GM19463 (cell line): ENCODE measurements at regions not wholly inside any gene's neighbourhood (a gene's known extent, or its start where the extent isn't known, plus 50 kb on each side); places are given as distances from the start of the nearest gene placed in this dataset.

Experiments
- ATAC-seq: cut with Tn5 transposase; IDR thresholded peaks from one replicate; pipeline ENCODE4 v1.9.1; 2021; ENCODE audit warnings: mild to moderate bottlenecking, moderate library complexity; ENCODE audit not compliant: unreplicated experiment

- no peak for ATAC-seq
These were observed 398.0 kb upstream of the MEIS1 start for GRCh38 chr2:66036948-66037347.

DNA sequence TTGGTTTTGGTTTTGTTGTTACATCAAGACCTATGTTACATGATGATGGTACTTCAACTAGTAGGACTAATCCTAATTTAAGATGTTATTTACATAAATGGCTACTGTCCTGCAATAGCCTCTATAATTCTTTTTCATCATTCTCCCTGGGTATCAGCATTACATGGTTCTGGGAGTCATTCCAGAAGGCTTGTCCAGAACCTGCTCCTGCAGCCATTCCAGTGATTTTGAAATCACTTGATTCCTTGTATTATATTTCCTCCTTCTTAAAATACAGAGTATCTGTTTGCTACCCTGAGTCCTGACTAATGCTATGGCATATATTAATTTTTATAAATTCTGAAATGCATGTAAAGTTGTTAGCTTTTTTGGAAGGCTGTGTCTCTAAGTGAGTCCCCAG, 400.5 kb upstream of the MEIS1 start:
- ATAC-seq: no peak

DNA sequence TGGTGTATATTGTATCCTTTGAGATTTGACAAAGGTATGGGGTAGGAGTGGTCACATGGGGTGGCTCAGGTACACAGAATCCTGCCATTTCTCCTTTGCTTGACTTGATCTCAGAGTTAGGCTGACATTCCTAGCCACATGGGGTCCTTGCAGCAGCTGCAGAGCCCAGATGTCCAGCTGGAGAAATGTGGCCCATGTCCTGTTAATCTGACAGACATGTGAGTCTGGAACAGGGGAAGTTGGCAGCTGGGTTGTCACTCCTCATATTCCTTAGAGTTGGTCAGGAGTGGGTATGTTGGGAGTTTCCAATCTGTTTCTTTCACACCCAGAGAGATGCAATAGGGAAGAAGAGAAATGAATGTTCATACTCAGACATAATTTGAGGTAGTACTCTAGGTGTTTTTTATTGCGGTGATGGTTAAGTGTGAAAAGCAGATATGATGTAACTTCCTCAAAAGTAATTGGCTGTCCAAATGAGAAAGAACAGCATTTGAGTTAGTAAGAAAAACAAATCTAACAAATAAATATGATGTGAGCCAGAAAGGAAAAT, 402.6 kb upstream of the MEIS1 start:
- no peak for ATAC-seq

DNA sequence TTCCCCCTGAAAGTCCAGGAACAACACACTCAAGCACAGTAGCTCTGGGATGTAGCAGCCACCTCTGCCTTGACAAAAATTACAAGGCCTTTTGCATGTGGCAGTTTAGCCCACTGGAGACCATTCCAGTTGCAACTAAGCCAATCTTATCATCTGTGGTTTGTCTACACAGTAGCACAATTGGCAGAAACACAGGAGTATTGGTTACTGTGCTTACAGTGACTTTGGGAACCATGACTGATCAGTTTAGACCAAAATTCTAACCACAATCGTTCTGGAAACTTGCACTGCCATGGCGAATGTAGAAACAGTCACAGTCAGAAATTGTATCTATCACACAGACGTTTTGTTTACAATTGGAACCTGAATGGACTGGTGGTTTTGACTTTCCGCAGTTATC, 403.7 kb upstream of the MEIS1 start:
- ATAC-seq: no peak

DNA sequence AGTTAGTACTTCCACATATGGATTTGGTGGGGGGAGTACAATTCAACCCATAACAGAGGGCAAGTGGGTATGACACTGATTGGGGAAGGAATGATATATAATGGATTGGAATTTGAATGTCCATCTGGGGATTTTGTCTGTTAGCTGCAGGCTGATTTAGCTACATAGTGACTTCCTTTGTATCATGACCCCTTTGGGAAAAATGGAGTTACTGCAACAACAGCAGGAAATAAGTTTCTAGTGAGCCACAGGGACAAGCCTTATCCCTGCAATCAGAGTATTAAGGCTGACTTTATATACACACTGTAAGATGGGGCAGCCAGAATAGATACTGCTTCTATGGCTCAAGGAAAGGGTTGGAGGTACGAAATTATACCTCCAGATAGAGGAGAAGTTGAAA, 404.4 kb upstream of the MEIS1 start:
- no peak for ATAC-seq

DNA sequence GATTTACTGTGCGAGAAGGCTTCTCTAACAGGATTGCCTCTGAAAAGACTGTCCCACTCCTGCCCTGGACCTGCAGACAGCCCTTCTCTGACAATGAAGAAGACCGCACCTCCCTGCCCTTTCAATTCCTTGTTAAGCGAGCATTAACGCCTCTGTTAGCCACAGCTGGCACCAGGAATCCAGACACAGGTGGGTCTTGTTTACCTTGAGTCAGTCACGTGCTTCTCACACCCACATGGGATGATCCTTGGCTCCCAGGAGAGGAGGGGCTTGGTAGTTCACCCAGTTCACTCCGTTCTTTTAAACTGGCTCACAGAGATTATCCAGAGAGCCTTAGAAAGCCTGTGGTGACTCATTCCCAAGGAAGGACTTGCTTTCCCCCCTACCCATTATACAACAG, 410.5 kb upstream of the MEIS1 start:
- no peak for ATAC-seq

GRCh38 chr2:66021296-66021695, 413.6 kb upstream of the MEIS1 start:
- ATAC-seq: no peak

GRCh38 chr2:66017763-66018162, 417.2 kb upstream of the MEIS1 start:
- ATAC-seq: no peak

- ATAC-seq: no peak
These were observed 420.5 kb upstream of the MEIS1 start for GRCh38 chr2:66014450-66014849.

DNA sequence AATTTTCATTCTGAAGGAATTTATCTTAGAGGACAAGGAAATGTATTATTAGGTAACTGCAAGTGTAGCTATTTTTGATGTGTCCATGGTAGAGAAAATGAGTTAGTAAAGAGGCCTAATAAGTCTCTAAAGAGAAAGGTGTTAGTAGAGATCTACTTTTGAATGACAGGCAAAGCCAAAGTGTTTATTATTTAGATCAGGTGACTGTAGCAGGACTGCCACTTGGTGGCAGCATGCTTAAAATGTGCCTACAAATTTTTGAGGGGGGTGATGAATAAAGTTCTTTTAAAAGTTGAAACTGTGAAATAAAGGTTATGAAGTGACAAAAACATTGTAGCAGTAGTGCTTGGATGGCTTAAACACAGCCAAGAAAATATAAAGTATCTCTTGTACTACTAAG, 421.5 kb upstream of the MEIS1 start:
- no peak for ATAC-seq

GRCh38 chr2:66003931-66004330, 431.0 kb upstream of the MEIS1 start:
- no peak for ATAC-seq

DNA sequence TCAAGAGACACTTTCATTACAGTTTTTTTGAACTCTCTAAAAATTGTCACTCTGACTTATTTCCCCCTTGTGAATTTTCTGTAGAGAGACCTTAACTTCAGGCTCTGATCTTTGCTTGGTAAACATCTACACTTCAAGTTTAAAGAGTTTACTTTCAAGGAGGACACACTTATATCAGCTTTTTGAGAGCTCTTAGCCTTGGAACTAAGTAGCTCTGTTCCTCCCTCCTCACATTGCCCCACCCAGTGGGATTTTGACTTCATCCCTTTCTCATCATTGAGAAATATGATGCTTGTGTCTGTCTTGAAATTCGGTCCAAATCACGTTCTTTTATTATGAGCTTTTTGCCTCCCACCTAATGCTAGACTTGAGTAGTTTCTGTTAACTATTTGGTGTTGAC, 433.4 kb upstream of the MEIS1 start:
- ATAC-seq: no peak

GRCh38 chr2:66000901-66001300, 434.0 kb upstream of the MEIS1 start:
- no peak for ATAC-seq

GRCh38 chr2:65999796-66000195, 435.1 kb upstream of the MEIS1 start:
- no peak for ATAC-seq

DNA sequence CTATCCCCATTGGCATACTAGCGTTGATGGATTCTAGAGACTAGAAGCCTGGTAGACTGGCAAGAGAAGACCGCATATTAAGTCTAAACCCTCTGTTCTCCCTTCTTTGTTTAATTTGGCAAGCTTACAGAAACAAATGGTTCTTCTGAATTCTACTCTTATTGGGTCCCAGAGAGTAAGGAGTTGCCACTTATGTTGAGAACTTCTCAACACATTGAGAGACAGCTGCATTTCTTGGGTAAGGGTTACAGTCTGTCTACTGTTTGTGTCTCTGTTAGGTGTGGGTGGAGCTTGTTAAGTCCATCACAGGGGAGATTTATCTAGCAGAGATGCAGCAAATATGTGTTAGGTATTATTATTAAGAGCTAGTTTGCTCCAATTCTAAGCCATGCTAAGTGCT, 435.8 kb upstream of the MEIS1 start:
- no peak for ATAC-seq

DNA sequence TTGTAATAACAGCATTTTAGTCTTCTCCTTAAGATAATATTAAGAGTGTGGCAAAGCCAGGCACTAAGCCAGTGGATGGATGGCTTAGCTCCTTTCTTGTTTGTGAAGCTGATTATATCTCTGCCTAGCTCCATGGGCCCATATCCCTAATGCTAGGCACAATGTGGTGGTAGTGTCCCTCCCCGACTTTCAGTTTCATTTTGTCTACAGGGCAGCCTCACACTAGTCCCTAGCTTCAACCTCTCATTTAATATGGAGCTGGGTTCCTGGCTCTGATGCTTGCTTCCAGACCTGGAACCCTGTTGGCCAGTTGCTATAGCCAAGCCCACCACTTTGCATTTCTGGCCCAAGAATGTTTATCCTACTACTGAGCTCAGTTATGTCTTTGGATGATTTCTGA, 437.0 kb upstream of the MEIS1 start:
- ATAC-seq: no peak

GRCh38 chr2:65992198-65992554, 442.7 kb upstream of the MEIS1 start:
- ATAC-seq: no peak

GRCh38 chr2:65991381-65992197, 443.3 kb upstream of the MEIS1 start:
- ATAC-seq: no peak

- ATAC-seq: no peak
These were observed 448.9 kb upstream of the MEIS1 start for GRCh38 chr2:65985986-65986385.

DNA sequence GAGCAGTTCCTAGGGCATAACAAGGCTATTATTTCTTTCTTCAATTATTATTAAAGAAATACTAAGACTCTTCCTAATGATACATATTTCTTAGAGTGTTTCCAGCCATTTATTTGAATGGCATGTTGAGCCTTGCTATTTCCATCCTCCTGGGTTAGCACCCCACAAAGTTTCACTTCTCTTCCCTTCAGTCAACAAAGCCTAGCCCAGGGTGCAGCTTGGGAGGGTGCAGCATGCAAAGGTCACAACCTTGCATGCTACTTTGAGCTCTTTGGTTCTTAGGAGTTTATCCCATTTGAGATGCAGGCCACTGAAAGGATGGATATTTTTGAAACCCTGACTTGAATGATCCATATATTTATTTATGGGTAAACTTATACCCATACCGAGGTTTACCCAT, 454.4 kb upstream of the MEIS1 start:
- no peak for ATAC-seq

GRCh38 chr2:65979446-65979845, 455.5 kb upstream of the MEIS1 start:
- ATAC-seq: no peak

- no peak for ATAC-seq
These were observed 460.7 kb upstream of the MEIS1 start for GRCh38 chr2:65974067-65974723.
